ENCODE measurements at regions not wholly inside any gene's neighbourhood (a gene's known extent, or its start where the extent isn't known, plus 50 kb on each side); places are given as distances from the start of the nearest gene placed in this dataset.

DNA sequence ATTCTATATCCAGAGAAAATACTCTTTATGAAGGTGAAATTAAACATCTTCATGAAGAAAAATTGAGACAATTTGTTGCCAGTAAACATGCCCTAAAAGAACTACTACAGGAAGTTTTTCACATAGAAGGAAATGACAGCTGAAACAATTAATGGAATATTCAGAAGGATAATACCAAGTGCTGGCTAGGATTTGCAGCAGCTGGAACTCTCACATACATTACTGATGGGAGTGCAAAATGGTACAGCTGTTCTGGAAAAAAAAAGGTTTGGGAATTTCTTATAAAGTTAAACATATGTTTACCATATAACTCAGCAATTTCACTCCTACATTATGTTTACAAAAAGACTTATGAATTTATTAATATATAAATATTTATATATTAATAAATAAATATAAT is 193.2 kb upstream of the FAT4 start:
- TF ChIP-seq, protein P1, sequence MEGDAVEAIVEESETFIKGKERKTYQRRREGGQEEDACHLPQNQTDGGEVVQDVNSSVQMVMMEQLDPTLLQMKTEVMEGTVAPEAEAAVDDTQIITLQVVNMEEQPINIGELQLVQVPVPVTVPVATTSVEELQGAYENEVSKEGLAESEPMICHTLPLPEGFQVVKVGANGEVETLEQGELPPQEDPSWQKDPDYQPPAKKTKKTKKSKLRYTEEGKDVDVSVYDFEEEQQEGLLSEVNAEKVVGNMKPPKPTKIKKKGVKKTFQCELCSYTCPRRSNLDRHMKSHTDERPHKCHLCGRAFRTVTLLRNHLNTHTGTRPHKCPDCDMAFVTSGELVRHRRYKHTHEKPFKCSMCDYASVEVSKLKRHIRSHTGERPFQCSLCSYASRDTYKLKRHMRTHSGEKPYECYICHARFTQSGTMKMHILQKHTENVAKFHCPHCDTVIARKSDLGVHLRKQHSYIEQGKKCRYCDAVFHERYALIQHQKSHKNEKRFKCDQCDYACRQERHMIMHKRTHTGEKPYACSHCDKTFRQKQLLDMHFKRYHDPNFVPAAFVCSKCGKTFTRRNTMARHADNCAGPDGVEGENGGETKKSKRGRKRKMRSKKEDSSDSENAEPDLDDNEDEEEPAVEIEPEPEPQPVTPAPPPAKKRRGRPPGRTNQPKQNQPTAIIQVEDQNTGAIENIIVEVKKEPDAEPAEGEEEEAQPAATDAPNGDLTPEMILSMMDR (IDR thresholded peaks at IDR 0.05; ENCODE audit: low read length): no peak
- no peak for TF ChIP-seq EZH2 (optimal IDR thresholded peaks at IDR 0.05; ENCODE audit: low read depth, low read length)
- TF ChIP-seq EZH2phosphoT487 (IDR thresholded peaks at IDR 0.05; ENCODE audit: low read length): no peak
